ENCODE measurements at regions not wholly inside any gene's neighbourhood (a gene's known extent, or its start where the extent isn't known, plus 50 kb on each side); places are given as distances from the start of the nearest gene placed in this dataset.

DNA sequence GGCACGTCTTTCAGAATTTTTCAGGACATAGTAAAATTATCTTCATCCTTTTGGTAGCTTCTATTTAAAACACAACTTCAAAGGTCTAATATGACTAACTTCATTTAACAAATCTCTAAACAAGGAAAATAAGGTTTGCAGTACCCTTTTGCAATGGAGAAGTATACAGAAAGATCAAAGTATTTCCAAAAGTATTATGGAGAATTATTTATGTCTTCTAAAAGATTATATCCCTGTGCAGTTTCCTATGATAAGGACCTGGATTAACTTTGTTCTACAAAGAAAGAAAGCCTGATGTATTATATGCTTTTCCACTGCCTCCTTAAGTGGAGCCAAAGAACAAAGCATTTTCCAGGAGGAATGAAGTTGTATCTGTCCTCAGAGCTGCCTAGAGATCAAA is 353.0 kb upstream of the RUNX1 start:
- Histone ChIP-seq H3K27ac (ENCODE audit: insufficient read length, low read depth, low read length) (no peak overlapping the region), H2BK15ac (ENCODE audit: low read depth, low read length) (no peak overlapping the region), H3K9me3 (ENCODE audit: control insufficient read depth, low read depth, low read length) (no peaks in the 10 kb centered on the region), H3K14ac (ENCODE audit: insufficient read depth, low read length) (no peak overlapping the region), H3K4ac (ENCODE audit: low read depth, low read length) (no peak overlapping the region), H3K79me1 (ENCODE audit: insufficient read depth, low read depth, low read length, poor library complexity, severe bottlenecking) (no peaks in the 10 kb centered on the region), H2BK120ac (ENCODE audit: low read depth, low read length, poor library complexity, severe bottlenecking) (no peak overlapping the region), H2AFZ (ENCODE audit: low read length) (no peak overlapping the region), H3K18ac (ENCODE audit: insufficient read length, low read depth, low read length) (no peak overlapping the region), H4K5ac (ENCODE audit: insufficient read length, low read depth, low read length) (no peak overlapping the region), H4K8ac (replicated peaks; ENCODE audit: insufficient read length, low read depth, low read length) (no peak overlapping the region), H3K23me2 (ENCODE audit: insufficient read length, low read depth, low read length, poor library complexity, severe bottlenecking) (no peaks in the 10 kb centered on the region), H3K4me2 (ENCODE audit: insufficient read depth, insufficient read length, low read length) (no peak overlapping the region), H3K4me1 (ENCODE audit: insufficient read depth, low read length) (peaks cover 8% of the 10 kb centered on the region; the same call in 1 of the 2 replicates), H3K23ac (ENCODE audit: insufficient read length, low read depth, low read length) (no peak overlapping the region), H4K91ac (ENCODE audit: insufficient read length, low read depth, low read length) (no peak overlapping the region), H4K20me1 (ENCODE audit: control insufficient read depth, insufficient read depth, insufficient read length) (no peaks in the 10 kb centered on the region), H2BK5ac (ENCODE audit: insufficient read length, low read length) (no peak overlapping the region), H2AK5ac (ENCODE audit: insufficient read length, low read length) (no peak overlapping the region), H2BK20ac (ENCODE audit: low read depth, low read length, poor library complexity, severe bottlenecking) (no peak overlapping the region), H3K27me3 (ENCODE audit: insufficient read depth, low read length) (no peaks in the 10 kb centered on the region), H2BK12ac (ENCODE audit: insufficient read length, low read depth, low read length) (no peak overlapping the region), H3K56ac (ENCODE audit: insufficient read length, low read depth, low read length) (no peak overlapping the region), H3T11ph (ENCODE audit: low read length) (no peak overlapping the region), H3K79me2 (ENCODE audit: insufficient read depth, low read length) (no peaks in the 10 kb centered on the region), H3K9ac (ENCODE audit: extremely low read depth, insufficient read length, low read length) (no peak overlapping the region)
- no CpG with 5 or more reads among the region's 1 CpG for WGBS (ENCODE audit: extremely low coverage, insufficient read length, low lambda C conversion rate)
- Mint-ChIP-seq H3K27ac (no peak overlapping the region), H3K4me1 (peaks cover 52 to 60% of the 10 kb centered on the region in 2 experiments), H3K4me3 (no peak overlapping the region), H3K36me3 (ENCODE audit: insufficient read depth in 1 of 3, low read depth in 3 of 3) (no peaks in the 10 kb centered on the region; a peak in 2 of 7 replicates), H3K9me3 (no peaks in the 10 kb centered on the region), H3K27me3 (ENCODE audit: low read depth) (peaks cover 2% of the 10 kb centered on the region; the same call in 1 of the 2 replicates)
- DNase-seq: no peak
- TF ChIP-seq, protein P1, sequence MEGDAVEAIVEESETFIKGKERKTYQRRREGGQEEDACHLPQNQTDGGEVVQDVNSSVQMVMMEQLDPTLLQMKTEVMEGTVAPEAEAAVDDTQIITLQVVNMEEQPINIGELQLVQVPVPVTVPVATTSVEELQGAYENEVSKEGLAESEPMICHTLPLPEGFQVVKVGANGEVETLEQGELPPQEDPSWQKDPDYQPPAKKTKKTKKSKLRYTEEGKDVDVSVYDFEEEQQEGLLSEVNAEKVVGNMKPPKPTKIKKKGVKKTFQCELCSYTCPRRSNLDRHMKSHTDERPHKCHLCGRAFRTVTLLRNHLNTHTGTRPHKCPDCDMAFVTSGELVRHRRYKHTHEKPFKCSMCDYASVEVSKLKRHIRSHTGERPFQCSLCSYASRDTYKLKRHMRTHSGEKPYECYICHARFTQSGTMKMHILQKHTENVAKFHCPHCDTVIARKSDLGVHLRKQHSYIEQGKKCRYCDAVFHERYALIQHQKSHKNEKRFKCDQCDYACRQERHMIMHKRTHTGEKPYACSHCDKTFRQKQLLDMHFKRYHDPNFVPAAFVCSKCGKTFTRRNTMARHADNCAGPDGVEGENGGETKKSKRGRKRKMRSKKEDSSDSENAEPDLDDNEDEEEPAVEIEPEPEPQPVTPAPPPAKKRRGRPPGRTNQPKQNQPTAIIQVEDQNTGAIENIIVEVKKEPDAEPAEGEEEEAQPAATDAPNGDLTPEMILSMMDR (conservative IDR thresholded peaks at IDR 0.05): no peak

Data from H9 (cell line).